MM.1S (cell line): ENCODE measurements at regions not wholly inside any gene's neighbourhood (a gene's known extent, or its start where the extent isn't known, plus 50 kb on each side); places are given as distances from the start of the nearest gene placed in this dataset.

ENCODE experiments used
- DNase-seq: peaks from one replicate; pipeline ENCODE4 v3.0.0-alpha.2; 2015
- H2AFZ ChIP-seq: fragments of 300-600 bp; sonication (generic); 2 replicates; pipeline ENCODE4 v1.6.0; 2016; ENCODE audit warnings: antibody characterized with exemption, low read length
- H3F3A ChIP-seq: fragments of 300-600 bp; sonication (generic); 2 replicates; pipeline ENCODE4 v1.6.1; 2016; ENCODE audit warnings: mild to moderate bottlenecking, antibody characterized with exemption, low read length, moderate library complexity, mixed read lengths; ENCODE audit not compliant: insufficient read depth
- H3K27ac ChIP-seq: fragments of 300-600 bp; sonication (generic); 2 replicates; pipeline ENCODE4 v1.5.1; 2016; ENCODE audit warnings: mild to moderate bottlenecking, low read length
- H3K27me3 ChIP-seq: fragments of 300-600 bp; sonication (generic); replicated peaks from 2 replicates; pipeline ENCODE4 v1.6.0; 2016; ENCODE audit warnings: low read length; ENCODE audit not compliant: insufficient read depth
- H3K36me3 ChIP-seq: fragments of 300-600 bp; sonication (generic); replicated peaks from 2 replicates; pipeline ENCODE4 v1.6.1; 2016; ENCODE audit warnings: mild to moderate bottlenecking, low read length, mixed read lengths; ENCODE audit not compliant: insufficient read depth
- H3K4me1 ChIP-seq: fragments of 300-600 bp; sonication (generic); 2 replicates; pipeline ENCODE4 v1.6.1; 2016; ENCODE audit warnings: low read length, mixed read lengths
- H3K4me2 ChIP-seq: fragments of 300-600 bp; sonication (generic); 2 replicates; pipeline ENCODE4 v1.6.0; 2016; ENCODE audit warnings: low read depth, low read length
- H3K4me3 ChIP-seq: fragments of 300-600 bp; sonication (generic); 2 replicates; pipeline ENCODE4 v1.5.1; 2016; ENCODE audit warnings: low read length, mixed read lengths
- H3K79me2 ChIP-seq: fragments of 300-600 bp; sonication (generic); 2 replicates; pipeline ENCODE4 v1.6.1; 2016; ENCODE audit warnings: mixed run types, low read length, mixed read lengths
- H3K9ac ChIP-seq: fragments of 300-600 bp; sonication (generic); 2 replicates; pipeline ENCODE4 v1.6.1; 2016; ENCODE audit warnings: low read length, mixed read lengths
- H3K9me2 ChIP-seq: fragments of 300-600 bp; sonication (generic); replicated peaks from 2 replicates; pipeline ENCODE4 v1.6.1; 2016; ENCODE audit warnings: mild to moderate bottlenecking, low read length, mixed read lengths; ENCODE audit not compliant: insufficient read depth
- H3K9me3 ChIP-seq: fragments of 300-600 bp; sonication (generic); replicated peaks from 2 replicates; pipeline ENCODE4 v1.6.1; 2016; ENCODE audit warnings: mild to moderate bottlenecking, low read length, mixed read lengths; ENCODE audit not compliant: insufficient read depth
- H4K20me1 ChIP-seq: fragments of 300-600 bp; sonication (generic); 2 replicates; pipeline ENCODE4 v1.6.1; 2016; ENCODE audit warnings: mild to moderate bottlenecking, low read length, moderate library complexity, mixed read lengths; ENCODE audit not compliant: insufficient read depth
- EZH2 ChIP-seq: fragments of 300-600 bp; sonication (generic); optimal IDR thresholded peaks from 2 replicates; pipeline ENCODE3; 2017; ENCODE audit warnings: low read depth, mild to moderate bottlenecking, antibody characterized with exemption, low read length, mixed read lengths
- EZH2phosphoT487 ChIP-seq: fragments of 300-600 bp; sonication (generic); IDR thresholded peaks from 2 replicates; pipeline ENCODE4 v1.6.1; 2018; ENCODE audit warnings: antibody characterized with exemption, low read length
- TF ChIP-seq, protein P1 (sequence below): fragments of 300-600 bp; sonication (generic); IDR thresholded peaks from 2 replicates; pipeline ENCODE4 v1.5.1; 2016; ENCODE audit warnings: antibody characterized with exemption, low read length, mixed read lengths

DNA sequence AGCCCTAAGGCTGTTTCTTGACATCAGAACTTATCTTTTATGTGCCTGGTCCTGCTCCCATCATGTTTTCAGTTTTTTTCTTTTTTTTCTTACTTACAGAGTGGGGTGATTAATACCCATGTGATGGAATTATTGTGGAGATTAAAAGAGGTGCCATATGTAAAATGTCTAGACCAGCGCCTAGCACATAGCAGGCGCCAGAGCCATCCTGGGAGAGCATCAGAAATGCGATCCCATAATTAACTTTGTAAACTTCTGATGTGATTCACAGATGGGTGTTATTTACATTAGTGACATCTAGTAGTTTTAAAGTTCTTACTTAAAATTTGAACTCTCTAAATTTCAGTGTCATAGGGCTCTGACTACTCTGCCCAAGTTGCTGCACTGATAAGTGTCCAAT, 66.2 kb upstream of the PGRMC2 start:
- no peaks in the 10 kb centered on the region for H3F3A ChIP-seq
- no peaks in the 10 kb centered on the region for H3K36me3 ChIP-seq
- H3K4me2 ChIP-seq = no peak overlapping the region
- H3K9me3 ChIP-seq = no peaks in the 10 kb centered on the region
- no peak overlapping the region for H3K4me3 ChIP-seq
- H3K4me1 ChIP-seq = no peaks in the 10 kb centered on the region
- TF ChIP-seq, protein P1, sequence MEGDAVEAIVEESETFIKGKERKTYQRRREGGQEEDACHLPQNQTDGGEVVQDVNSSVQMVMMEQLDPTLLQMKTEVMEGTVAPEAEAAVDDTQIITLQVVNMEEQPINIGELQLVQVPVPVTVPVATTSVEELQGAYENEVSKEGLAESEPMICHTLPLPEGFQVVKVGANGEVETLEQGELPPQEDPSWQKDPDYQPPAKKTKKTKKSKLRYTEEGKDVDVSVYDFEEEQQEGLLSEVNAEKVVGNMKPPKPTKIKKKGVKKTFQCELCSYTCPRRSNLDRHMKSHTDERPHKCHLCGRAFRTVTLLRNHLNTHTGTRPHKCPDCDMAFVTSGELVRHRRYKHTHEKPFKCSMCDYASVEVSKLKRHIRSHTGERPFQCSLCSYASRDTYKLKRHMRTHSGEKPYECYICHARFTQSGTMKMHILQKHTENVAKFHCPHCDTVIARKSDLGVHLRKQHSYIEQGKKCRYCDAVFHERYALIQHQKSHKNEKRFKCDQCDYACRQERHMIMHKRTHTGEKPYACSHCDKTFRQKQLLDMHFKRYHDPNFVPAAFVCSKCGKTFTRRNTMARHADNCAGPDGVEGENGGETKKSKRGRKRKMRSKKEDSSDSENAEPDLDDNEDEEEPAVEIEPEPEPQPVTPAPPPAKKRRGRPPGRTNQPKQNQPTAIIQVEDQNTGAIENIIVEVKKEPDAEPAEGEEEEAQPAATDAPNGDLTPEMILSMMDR = no peak
- no peaks in the 10 kb centered on the region for H3K27me3 ChIP-seq
- H4K20me1 ChIP-seq = no peaks in the 10 kb centered on the region
- H3K79me2 ChIP-seq = no peaks in the 10 kb centered on the region
- H3K9ac ChIP-seq = no peak overlapping the region
- H3K27ac ChIP-seq = no peak overlapping the region
- no peak for DNase-seq
- H2AFZ ChIP-seq = no peak overlapping the region
- H3K9me2 ChIP-seq = no peaks in the 10 kb centered on the region

- no peaks in the 10 kb centered on the region for H3K4me1 ChIP-seq
- H3K27me3 ChIP-seq = no peaks in the 10 kb centered on the region
- no peaks in the 10 kb centered on the region for H4K20me1 ChIP-seq
- TF ChIP-seq EZH2 (no peak), EZH2phosphoT487 (no peak)
- TF ChIP-seq, protein P1 = no peak
- H3K4me2 ChIP-seq = no peak overlapping the region
- no peak overlapping the region for H2AFZ ChIP-seq
- no peaks in the 10 kb centered on the region for H3F3A ChIP-seq
- DNase-seq = no peak
- H3K9me3 ChIP-seq = no peaks in the 10 kb centered on the region
- no peak overlapping the region for H3K9ac ChIP-seq
- H3K9me2 ChIP-seq = no peaks in the 10 kb centered on the region
- no peaks in the 10 kb centered on the region for H3K36me3 ChIP-seq
- no peak overlapping the region for H3K27ac ChIP-seq
- H3K4me3 ChIP-seq = no peak overlapping the region
- H3K79me2 ChIP-seq = no peaks in the 10 kb centered on the region
Measured at GRCh38 chr4:128351502-128351901, 63.9 kb upstream of the PGRMC2 start.

- H3K9ac ChIP-seq = no peak overlapping the region
Measured at GRCh38 chr4:128350449-128351045, 62.9 kb upstream of the PGRMC2 start.

More at GRCh38 chr4:128350449-128351045, 62.9 kb upstream of the PGRMC2 start:
- H3K9me2 ChIP-seq = no peaks in the 10 kb centered on the region
- no peak overlapping the region for H2AFZ ChIP-seq
- H3K79me2 ChIP-seq = no peaks in the 10 kb centered on the region
- no peak overlapping the region for H3K27ac ChIP-seq
- no peaks in the 10 kb centered on the region for H3F3A ChIP-seq
- H3K4me3 ChIP-seq = no peak overlapping the region
- no peak for TF ChIP-seq EZH2
- TF ChIP-seq, protein P1 = no peak
- no peak for TF ChIP-seq EZH2phosphoT487
- H3K36me3 ChIP-seq = no peaks in the 10 kb centered on the region
- no peak overlapping the region for H3K4me2 ChIP-seq
- H4K20me1 ChIP-seq = no peaks in the 10 kb centered on the region
- no peak for DNase-seq
- no peaks in the 10 kb centered on the region for H3K4me1 ChIP-seq
- H3K9me3 ChIP-seq = no peaks in the 10 kb centered on the region
- H3K27me3 ChIP-seq = no peaks in the 10 kb centered on the region
